HG03469 (cell line): ENCODE measurements at regions not wholly inside any gene's neighbourhood (a gene's known extent, or its start where the extent isn't known, plus 50 kb on each side); places are given as distances from the start of the nearest gene placed in this dataset.
A peak's percentile ranks its signal among the peaks of the same experiment; 100 is the strongest.

Experiments used
- ATAC-seq: cut with Tn5 transposase; IDR thresholded peaks from one replicate; pipeline ENCODE4 v1.9.1; 2021; ENCODE audit warnings: mild to moderate bottlenecking, moderate library complexity, moderate number of reproducible peaks; ENCODE audit not compliant: unreplicated experiment

- no peak for ATAC-seq
These were observed 254.6 kb downstream of the LOXHD1 start for GRCh38 chr18:46402396-46402795.

- ATAC-seq = no peak
These were observed 254.1 kb downstream of the LOXHD1 start for GRCh38 chr18:46402945-46403344.

GRCh38 chr18:46405832-46406538 lies 251.0 kb downstream of the LOXHD1 start:
- ATAC-seq = no peak

GRCh38 chr18:46406539-46406932 lies 250.5 kb downstream of the LOXHD1 start:
- ATAC-seq = no peak

- ATAC-seq = no peak
These were observed 249.4 kb downstream of the LOXHD1 start for GRCh38 chr18:46407486-46408166.

- no peak for ATAC-seq
These were observed 248.6 kb downstream of the LOXHD1 start for GRCh38 chr18:46408334-46408987.

GRCh38 chr18:46411191-46411828 lies 245.7 kb downstream of the LOXHD1 start:
- ATAC-seq = no peak

GRCh38 chr18:46411867-46412690 lies 244.9 kb downstream of the LOXHD1 start:
- no peak for ATAC-seq

- no peak for ATAC-seq
These were observed 244.1 kb downstream of the LOXHD1 start for GRCh38 chr18:46412916-46413315.

GRCh38 chr18:46413684-46414083 lies 243.3 kb downstream of the LOXHD1 start:
- ATAC-seq = no peak

- ATAC-seq = no peak
These were observed 242.2 kb downstream of the LOXHD1 start for GRCh38 chr18:46414863-46415262.

- ATAC-seq = no peak
These were observed 241.3 kb downstream of the LOXHD1 start for GRCh38 chr18:46415532-46416252.

GRCh38 chr18:46416706-46417638 lies 240.0 kb downstream of the LOXHD1 start:
- peak; percentile 58 for ATAC-seq

GRCh38 chr18:46418663-46419260 lies 238.3 kb downstream of the LOXHD1 start:
- no peak for ATAC-seq

- ATAC-seq = no peak
These were observed 237.5 kb downstream of the LOXHD1 start for GRCh38 chr18:46419391-46420141.

- ATAC-seq = no peak
These were observed 235.0 kb downstream of the LOXHD1 start for GRCh38 chr18:46421973-46422551.

GRCh38 chr18:46422552-46423055 lies 234.4 kb downstream of the LOXHD1 start:
- no peak for ATAC-seq
